Activated CD8-positive, alpha-beta T cell treated with anti-CD3 and anti-CD28 coated beads for 36 hours (primary cell): ENCODE measurements at regions not wholly inside any gene's neighbourhood (a gene's known extent, or its start where the extent isn't known, plus 50 kb on each side); places are given as distances from the start of the nearest gene placed in this dataset.

Experiments
- ATAC-seq: fragments of 200-7000 bp; cut with Tn5 transposase; one replicate; pipeline ENCODE4 v1.10.0; 2021; ENCODE audit warnings: mild to moderate bottlenecking, moderate library complexity
- CTCF ChIA-PET: fragments of 350-600 bp; sonication (Branson Sonifier 250); formaldehyde crosslinking; loops from one replicate; lab custom pipeline; 2021; ENCODE audit warnings: antibody characterized with exemption; lab: Charles Lee
- POLR2A ChIA-PET: fragments of 350-600 bp; sonication (Branson Sonifier 250); formaldehyde crosslinking; loops from one replicate; lab custom pipeline; 2021; ENCODE audit warnings: antibody characterized with exemption; lab: Charles Lee
- DNase-seq: peaks from one replicate; pipeline ENCODE4 v3.0.0-alpha.2; 2020
- H3K27ac Mint-ChIP-seq: one replicate; pipeline ENCODE4 v1.8.0; 2021; ENCODE audit warnings: mild to moderate bottlenecking, mixed read lengths
- H3K27me3 Mint-ChIP-seq: one replicate; pipeline ENCODE4 v1.8.0; 2021; ENCODE audit warnings: mixed read lengths
- H3K36me3 Mint-ChIP-seq: one replicate; pipeline ENCODE4 v1.8.0; 2021; ENCODE audit warnings: low read depth, mixed read lengths
- H3K4me1 Mint-ChIP-seq: one replicate; pipeline ENCODE4 v1.8.0; 2021; ENCODE audit warnings: low read depth, mixed read lengths
- H3K4me3 Mint-ChIP-seq: one replicate; pipeline ENCODE4 v1.8.0; 2021; ENCODE audit warnings: mild to moderate bottlenecking, moderate library complexity, mixed read lengths
- H3K9me3 Mint-ChIP-seq: one replicate; pipeline ENCODE4 v1.8.0; 2021; ENCODE audit warnings: mixed read lengths
- intact Hi-C: fragments of 100-400 bp; cut with micrococcal nuclease; formaldehyde crosslinking; loops from one replicate; pipeline ENCODE4 v1.10.0; 2022
- TF ChIP-seq, protein P1 (sequence below): fragments of 200-600 bp; IDR thresholded peaks from one replicate; pipeline ENCODE4 v1.8.0; 2022; ENCODE audit warnings: antibody characterized with exemption, mild to moderate bottlenecking

DNA sequence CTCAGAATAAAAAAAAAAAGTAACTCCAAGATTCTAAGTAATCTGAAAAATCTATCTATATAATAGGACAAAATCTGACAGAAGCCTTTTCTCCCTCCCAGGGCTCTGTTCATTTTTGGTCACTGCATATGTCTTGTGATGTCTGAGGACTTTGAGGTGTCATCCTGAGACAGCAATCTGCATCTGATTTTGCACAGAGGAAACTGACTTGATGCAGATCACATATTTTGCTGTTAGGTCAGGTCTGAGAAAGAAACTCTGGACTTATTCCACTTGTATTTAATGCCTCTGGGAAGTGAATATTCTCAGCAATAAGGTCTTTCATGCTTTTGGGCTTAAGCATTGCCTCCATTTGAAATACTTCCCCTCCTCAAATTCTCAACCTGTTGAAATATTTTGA lies 295.2 kb upstream of the THBS1 start:
- H3K4me3 Mint-ChIP-seq: no peak overlapping the region
- DNase-seq (no peak), ATAC-seq (no peak)
- peaks cover 2% of the 10 kb centered on the region for H3K9me3 Mint-ChIP-seq
- no peaks in the 10 kb centered on the region for H3K4me1 Mint-ChIP-seq
- peaks cover 14% of the 10 kb centered on the region for H3K27me3 Mint-ChIP-seq
- POLR2A ChIA-PET: no interaction called here
- TF ChIP-seq, protein P1, sequence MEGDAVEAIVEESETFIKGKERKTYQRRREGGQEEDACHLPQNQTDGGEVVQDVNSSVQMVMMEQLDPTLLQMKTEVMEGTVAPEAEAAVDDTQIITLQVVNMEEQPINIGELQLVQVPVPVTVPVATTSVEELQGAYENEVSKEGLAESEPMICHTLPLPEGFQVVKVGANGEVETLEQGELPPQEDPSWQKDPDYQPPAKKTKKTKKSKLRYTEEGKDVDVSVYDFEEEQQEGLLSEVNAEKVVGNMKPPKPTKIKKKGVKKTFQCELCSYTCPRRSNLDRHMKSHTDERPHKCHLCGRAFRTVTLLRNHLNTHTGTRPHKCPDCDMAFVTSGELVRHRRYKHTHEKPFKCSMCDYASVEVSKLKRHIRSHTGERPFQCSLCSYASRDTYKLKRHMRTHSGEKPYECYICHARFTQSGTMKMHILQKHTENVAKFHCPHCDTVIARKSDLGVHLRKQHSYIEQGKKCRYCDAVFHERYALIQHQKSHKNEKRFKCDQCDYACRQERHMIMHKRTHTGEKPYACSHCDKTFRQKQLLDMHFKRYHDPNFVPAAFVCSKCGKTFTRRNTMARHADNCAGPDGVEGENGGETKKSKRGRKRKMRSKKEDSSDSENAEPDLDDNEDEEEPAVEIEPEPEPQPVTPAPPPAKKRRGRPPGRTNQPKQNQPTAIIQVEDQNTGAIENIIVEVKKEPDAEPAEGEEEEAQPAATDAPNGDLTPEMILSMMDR: no peak
- no peaks in the 10 kb centered on the region for H3K36me3 Mint-ChIP-seq
- no peak overlapping the region for H3K27ac Mint-ChIP-seq
- intact Hi-C loops: no loop called here
- CTCF ChIA-PET: no interaction called here

DNA sequence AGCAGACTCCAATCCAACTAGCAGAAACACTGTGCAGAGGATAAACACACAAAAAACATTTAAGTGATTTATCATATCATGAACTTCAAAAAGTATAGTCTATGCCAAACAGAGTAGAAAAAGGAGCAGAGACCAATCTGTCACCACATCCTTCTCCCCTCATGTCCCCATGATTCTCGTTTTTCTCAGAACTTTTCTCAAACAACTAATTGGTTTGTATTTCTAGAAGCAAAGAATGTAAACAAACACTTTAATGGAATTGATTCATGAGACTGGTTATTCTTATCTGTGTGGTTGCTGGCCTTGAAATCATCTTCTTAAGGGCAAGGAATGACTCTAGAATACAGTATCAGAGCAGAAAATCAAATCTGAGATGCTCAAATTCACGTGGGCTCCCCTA lies 294.2 kb upstream of the THBS1 start:
- Mint-ChIP-seq H3K9me3 (peaks cover 2% of the 10 kb centered on the region), H3K4me1 (no peaks in the 10 kb centered on the region), H3K36me3 (no peaks in the 10 kb centered on the region), H3K4me3 (no peak overlapping the region), H3K27ac (no peak overlapping the region), H3K27me3 (peaks cover 17% of the 10 kb centered on the region)
- TF ChIP-seq, protein P1: no peak
- DNase-seq (no peak), ATAC-seq (no peak)
- ChIA-PET POLR2A (no interaction called here), CTCF (no interaction called here)
- intact Hi-C loops: no loop called here

DNA sequence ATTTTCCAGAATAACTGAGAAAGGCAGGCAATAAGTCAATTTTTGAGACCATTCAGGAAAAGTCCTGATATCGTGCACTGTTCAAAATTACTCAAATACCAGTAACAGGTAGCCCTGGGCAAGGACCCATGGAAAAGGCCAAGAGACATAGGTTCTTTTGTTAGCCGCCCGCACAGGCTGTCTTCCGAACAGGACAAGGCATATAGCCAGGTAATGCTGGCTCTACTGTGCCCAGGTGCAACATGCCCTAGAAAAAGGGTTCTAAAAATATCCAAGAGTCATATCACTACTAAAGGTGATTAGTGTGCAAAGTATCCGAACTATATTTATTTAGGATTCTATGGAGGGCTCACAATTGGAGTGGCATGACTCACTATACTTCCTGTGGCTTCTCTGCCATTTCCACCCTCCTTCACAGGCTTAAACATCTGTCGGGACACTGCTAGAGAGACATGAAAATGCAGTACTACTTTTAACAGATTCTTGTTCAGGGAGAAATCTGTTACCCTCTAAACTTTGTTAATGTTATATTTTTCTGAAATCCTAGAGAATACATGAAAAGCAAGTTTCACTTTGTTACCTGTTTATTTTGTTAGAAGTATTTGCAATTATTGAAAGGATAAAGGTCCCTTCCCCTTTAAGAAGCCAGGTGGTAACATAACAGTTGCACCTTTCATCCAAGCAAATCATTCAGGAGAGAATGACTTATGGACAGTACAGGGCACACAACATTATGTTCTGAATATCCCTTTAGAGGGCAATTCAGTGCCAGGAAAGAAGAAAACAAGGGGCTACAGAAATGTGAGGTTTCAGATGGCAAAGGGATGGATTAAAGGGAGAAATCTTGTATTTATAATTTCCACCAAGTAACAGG lies 293.3 kb upstream of the THBS1 start:
- Mint-ChIP-seq H3K36me3 (no peaks in the 10 kb centered on the region), H3K27me3 (peaks cover 21% of the 10 kb centered on the region), H3K9me3 (peaks cover 3% of the 10 kb centered on the region), H3K4me3 (no peak overlapping the region), H3K4me1 (no peaks in the 10 kb centered on the region), H3K27ac (no peak overlapping the region)
- DNase-seq (no peak), ATAC-seq (no peak)
- CTCF ChIA-PET: no interaction called here
- intact Hi-C loops: no loop called here
- POLR2A ChIA-PET: no interaction called here
- TF ChIP-seq, protein P1: no peak

GRCh38 chr15:39290711-39291435 lies 290.0 kb upstream of the THBS1 start:
- Mint-ChIP-seq H3K36me3 (no peaks in the 10 kb centered on the region), H3K4me1 (no peaks in the 10 kb centered on the region), H3K27ac (no peak overlapping the region), H3K4me3 (no peak overlapping the region), H3K27me3 (peaks cover 16% of the 10 kb centered on the region), H3K9me3 (peaks cover 3% of the 10 kb centered on the region)
- DNase-seq (no peak), ATAC-seq (no peak)
- intact Hi-C loops: no loop called here
- ChIA-PET POLR2A (no interaction called here), CTCF (interaction anchor here (0.8 kb wide), 1 partner anchor 22 kb away, joined by 3 read pairs; no protein-coding TSS in a partner anchor)
- TF ChIP-seq, protein P1: no peak

DNA sequence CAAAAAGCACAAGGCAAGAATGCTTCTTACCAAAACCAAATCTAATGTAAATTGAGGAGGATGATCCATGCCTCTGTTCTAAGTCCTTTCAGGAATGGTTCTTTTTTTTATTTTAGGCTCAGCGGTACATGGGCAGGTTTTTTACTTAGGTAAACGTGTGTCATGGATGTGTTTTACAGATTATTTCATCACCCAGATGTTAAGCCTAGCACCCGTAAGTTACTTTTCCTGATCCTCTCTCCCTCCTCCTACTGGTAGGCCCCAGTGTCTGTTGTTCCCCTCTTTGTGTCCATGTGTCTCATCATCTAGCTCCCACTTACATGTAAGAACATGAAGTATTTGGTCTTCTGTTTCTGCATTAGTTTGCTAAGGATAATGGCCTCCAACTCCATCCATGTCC lies 289.2 kb upstream of the THBS1 start:
- intact Hi-C loops: no loop called here
- ChIA-PET CTCF (no interaction called here), POLR2A (no interaction called here)
- Mint-ChIP-seq H3K9me3 (peaks cover 3% of the 10 kb centered on the region), H3K27me3 (peaks cover 15% of the 10 kb centered on the region), H3K4me1 (no peaks in the 10 kb centered on the region), H3K27ac (no peak overlapping the region), H3K4me3 (no peak overlapping the region), H3K36me3 (no peaks in the 10 kb centered on the region)
- DNase-seq (no peak), ATAC-seq (no peak)
- TF ChIP-seq, protein P1: no peak
